ENCODE measurements at regions not wholly inside any gene's neighbourhood (a gene's known extent, or its start where the extent isn't known, plus 50 kb on each side); places are given as distances from the start of the nearest gene placed in this dataset.

DNA sequence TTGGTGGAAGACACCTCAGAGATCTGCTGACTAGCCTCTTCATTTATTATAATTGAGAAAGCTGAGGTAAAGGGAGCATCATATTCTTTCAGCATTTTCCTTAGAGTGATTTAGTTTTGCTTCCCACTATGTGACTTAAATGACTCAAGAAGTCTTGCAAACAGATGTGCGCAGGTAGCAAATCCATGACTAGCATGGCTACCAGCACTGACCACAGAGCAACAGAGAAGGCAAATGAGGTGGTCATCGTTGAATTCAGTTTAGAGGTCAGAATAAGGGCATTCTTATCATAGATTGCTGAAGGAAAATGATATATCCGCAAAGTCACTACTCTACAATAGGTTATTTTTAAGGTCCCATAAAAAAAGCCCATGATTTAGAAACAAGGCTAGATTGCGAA lies 162.2 kb downstream of the PIK3R1 start:
- peaks cover 7% of the 10 kb centered on the region for H3K4me1 ChIP-seq
- DNase-seq (no peak), ATAC-seq (no peak)
- TF ChIP-seq, protein P1, sequence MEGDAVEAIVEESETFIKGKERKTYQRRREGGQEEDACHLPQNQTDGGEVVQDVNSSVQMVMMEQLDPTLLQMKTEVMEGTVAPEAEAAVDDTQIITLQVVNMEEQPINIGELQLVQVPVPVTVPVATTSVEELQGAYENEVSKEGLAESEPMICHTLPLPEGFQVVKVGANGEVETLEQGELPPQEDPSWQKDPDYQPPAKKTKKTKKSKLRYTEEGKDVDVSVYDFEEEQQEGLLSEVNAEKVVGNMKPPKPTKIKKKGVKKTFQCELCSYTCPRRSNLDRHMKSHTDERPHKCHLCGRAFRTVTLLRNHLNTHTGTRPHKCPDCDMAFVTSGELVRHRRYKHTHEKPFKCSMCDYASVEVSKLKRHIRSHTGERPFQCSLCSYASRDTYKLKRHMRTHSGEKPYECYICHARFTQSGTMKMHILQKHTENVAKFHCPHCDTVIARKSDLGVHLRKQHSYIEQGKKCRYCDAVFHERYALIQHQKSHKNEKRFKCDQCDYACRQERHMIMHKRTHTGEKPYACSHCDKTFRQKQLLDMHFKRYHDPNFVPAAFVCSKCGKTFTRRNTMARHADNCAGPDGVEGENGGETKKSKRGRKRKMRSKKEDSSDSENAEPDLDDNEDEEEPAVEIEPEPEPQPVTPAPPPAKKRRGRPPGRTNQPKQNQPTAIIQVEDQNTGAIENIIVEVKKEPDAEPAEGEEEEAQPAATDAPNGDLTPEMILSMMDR (IDR thresholded peaks at IDR 0.05), result no peak
- no peak for TF ChIP-seq POLR2A (IDR thresholded peaks at IDR 0.05)
- intact Hi-C loops (cut with DNase I), result no loop called here
- H3K27ac ChIP-seq, result no peak overlapping the region
- WGBS, 2 donors, result 84 to 88% methylated on average over 4 of the region's 4 CpGs
- no peaks in the 10 kb centered on the region for H3K27me3 ChIP-seq
- no peaks in the 10 kb centered on the region for H3K36me3 ChIP-seq (replicated peaks in 1 of 2; ENCODE audit: insufficient read depth in 1 of 2, low read depth in 2 of 2)
- no peaks in the 10 kb centered on the region for H3K9me3 ChIP-seq
- no peak overlapping the region for H3K4me3 ChIP-seq

DNA sequence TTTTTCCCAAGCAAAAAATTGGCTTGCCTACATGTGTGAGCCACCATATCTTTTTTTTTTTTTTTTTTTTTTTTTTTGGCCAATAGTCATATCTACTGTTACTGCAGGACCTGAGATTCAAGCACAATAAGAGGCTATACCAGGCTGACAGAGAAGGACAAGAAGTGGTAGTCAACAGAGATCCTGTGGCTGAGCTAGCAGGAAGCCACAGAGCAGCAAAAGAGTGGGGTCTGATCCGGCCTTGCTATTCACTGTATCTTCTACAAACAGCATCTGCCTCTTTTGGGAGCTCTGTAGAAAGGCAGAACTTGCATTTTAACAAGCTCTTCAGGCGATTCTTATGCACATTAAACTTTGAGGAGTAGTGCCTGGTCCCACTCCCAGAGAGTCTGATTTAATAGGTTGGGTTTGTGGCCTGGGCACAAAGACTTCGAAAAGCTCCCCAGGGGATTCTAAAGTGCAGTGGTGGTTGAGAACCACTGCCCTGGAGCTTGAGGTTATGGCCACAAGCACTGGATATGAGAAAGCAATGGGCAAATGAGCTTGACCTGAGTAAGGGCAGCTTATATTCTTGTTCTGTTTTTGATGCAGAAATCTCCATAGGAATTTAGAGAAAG lies 162.8 kb downstream of the PIK3R1 start:
- ATAC-seq (no peak), DNase-seq (no peak)
- no peaks in the 10 kb centered on the region for H3K36me3 ChIP-seq (replicated peaks in 1 of 2; ENCODE audit: insufficient read depth in 1 of 2, low read depth in 2 of 2)
- TF ChIP-seq, protein P1 (IDR thresholded peaks at IDR 0.05), result no peak
- TF ChIP-seq POLR2A (IDR thresholded peaks at IDR 0.05), result no peak
- 69 to 78% methylated on average over 3 of the region's 3 CpGs for WGBS, 2 donors
- intact Hi-C loops (cut with DNase I), result no loop called here
- no peak overlapping the region for H3K4me3 ChIP-seq
- H3K27ac ChIP-seq, result no peak overlapping the region
- H3K9me3 ChIP-seq, result no peaks in the 10 kb centered on the region
- peaks cover 7% of the 10 kb centered on the region for H3K4me1 ChIP-seq
- H3K27me3 ChIP-seq, result no peaks in the 10 kb centered on the region

DNA sequence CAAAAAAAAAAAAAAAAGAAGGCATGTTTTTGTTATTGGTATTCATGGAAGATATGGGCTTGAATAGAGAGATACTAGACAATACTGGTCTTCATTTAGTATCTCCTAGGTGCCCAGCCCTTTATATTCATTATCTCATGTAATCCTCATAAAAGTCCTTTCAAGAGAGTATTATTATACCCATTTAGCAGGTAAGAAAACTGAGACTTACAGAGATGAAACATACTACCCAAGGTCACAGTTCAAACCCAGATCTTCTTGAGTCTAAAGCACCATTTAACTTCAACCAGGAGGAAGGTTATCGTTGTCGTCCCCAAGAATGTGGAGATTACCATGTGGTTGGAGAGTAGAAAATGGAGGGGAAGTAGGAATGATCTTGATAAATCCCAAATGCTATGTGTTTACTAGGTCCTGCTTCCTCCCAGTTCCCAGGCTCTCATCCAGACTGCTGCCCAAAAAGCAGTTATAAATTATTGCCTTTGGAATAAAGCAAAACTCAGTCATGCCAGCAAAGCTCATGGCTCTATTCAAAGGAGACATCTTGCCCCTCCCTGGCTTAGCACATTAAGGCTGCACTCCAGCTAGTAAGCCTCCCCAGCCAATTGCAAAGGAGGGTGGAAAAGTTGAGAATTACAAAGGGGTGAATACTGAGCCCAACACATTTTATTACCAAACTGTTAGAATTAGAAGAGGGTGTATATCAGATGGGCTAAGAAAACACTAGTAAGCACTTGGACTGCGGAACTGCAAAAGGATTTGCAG lies 163.9 kb downstream of the PIK3R1 start:
- Histone ChIP-seq H3K9me3 (no peaks in the 10 kb centered on the region), H3K36me3 (replicated peaks in 1 of 2; ENCODE audit: insufficient read depth in 1 of 2, low read depth in 2 of 2) (no peaks in the 10 kb centered on the region), H3K27me3 (no peaks in the 10 kb centered on the region), H3K27ac (no peak overlapping the region), H3K4me3 (no peak overlapping the region), H3K4me1 (peaks cover 7% of the 10 kb centered on the region)
- 70 to 80% methylated on average over 3 of the region's 3 CpGs for WGBS, 2 donors
- DNase-seq (no peak), ATAC-seq (no peak)
- TF ChIP-seq, protein P1 (IDR thresholded peaks at IDR 0.05), result no peak
- TF ChIP-seq POLR2A (IDR thresholded peaks at IDR 0.05), result no peak
- intact Hi-C loops (cut with DNase I), result no loop called here

DNA sequence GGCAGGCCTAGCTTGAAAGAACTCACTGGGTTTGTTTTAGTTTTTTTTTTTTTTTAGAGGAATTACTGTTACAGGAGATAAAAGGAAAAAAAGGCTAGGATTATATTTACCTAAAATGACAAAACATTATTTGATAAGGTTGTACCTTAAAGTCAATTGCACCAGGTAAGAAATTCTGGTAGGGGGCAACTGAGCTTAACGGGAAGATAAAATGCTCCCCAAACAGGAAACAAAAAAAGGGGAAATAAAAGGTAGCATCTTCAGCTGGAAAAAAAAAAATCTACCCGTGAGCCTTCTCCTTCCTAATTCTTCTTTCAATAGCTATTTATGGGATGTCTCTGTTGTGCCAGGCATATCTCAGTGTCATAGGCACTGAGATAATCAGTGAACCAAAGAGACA lies 164.5 kb downstream of the PIK3R1 start:
- peaks cover 7% of the 10 kb centered on the region for H3K4me1 ChIP-seq
- no peak for TF ChIP-seq POLR2A (IDR thresholded peaks at IDR 0.05)
- TF ChIP-seq, protein P1 (IDR thresholded peaks at IDR 0.05), result no peak
- H3K9me3 ChIP-seq, result no peaks in the 10 kb centered on the region
- intact Hi-C loops (cut with DNase I), result no loop called here
- WGBS, 2 donors, result 50 to 52% methylated on average over 2 of the region's 2 CpGs
- no peaks in the 10 kb centered on the region for H3K27me3 ChIP-seq
- no peak for ATAC-seq
- DNase-seq, result no peak
- H3K36me3 ChIP-seq (replicated peaks in 1 of 2; ENCODE audit: insufficient read depth in 1 of 2, low read depth in 2 of 2), result no peaks in the 10 kb centered on the region
- no peak overlapping the region for H3K27ac ChIP-seq
- H3K4me3 ChIP-seq, result no peak overlapping the region

DNA sequence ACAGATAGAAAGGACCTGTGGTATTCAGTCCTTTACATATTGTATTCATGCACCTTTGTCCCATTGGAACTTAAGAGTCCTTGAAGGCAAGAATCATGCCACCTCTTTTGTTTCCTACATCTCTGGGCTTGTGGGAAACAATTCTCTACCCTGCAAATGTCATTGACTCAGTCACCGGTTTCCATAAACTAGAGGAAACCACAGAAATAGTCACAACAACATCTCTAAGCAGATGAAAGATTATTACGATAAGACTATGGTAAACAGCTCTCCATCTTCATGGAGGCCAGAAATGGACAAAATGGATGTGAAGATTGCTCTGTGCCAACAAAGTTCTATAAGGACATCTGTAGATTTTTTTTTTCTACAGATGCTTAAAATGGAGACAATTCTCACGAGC lies 165.5 kb downstream of the PIK3R1 start:
- H3K9me3 ChIP-seq, result no peaks in the 10 kb centered on the region
- peaks cover 7% of the 10 kb centered on the region for H3K4me1 ChIP-seq
- H3K27me3 ChIP-seq, result no peaks in the 10 kb centered on the region
- no peaks in the 10 kb centered on the region for H3K36me3 ChIP-seq (replicated peaks in 1 of 2; ENCODE audit: insufficient read depth in 1 of 2, low read depth in 2 of 2)
- WGBS, 2 donors, result 72 to 76% methylated on average over 3 of the region's 3 CpGs
- H3K4me3 ChIP-seq, result no peak overlapping the region
- DNase-seq (no peak), ATAC-seq (no peak)
- H3K27ac ChIP-seq, result no peak overlapping the region
- intact Hi-C loops (cut with DNase I), result no loop called here
- TF ChIP-seq POLR2A (IDR thresholded peaks at IDR 0.05), result no peak
- TF ChIP-seq, protein P1 (IDR thresholded peaks at IDR 0.05), result no peak
